ENCODE measurements at regions not wholly inside any gene's neighbourhood (a gene's known extent, or its start where the extent isn't known, plus 50 kb on each side); places are given as distances from the start of the nearest gene placed in this dataset.

- DNase-seq: no peak
Observed at GRCh38 chr14:89519040-89519439, 102.0 kb upstream of the FOXN3 start.

GRCh38 chr14:89516173-89516572, 99.1 kb upstream of the FOXN3 start:
- DNase-seq: no peak

GRCh38 chr14:89514601-89515000, 97.6 kb upstream of the FOXN3 start:
- no peak for DNase-seq

- no peak for DNase-seq
Observed at GRCh38 chr14:89509891-89510290, 92.9 kb upstream of the FOXN3 start.

- no peak for DNase-seq
Observed at GRCh38 chr14:89508863-89509262, 91.8 kb upstream of the FOXN3 start.

GRCh38 chr14:89507926-89508460, 91.0 kb upstream of the FOXN3 start:
- DNase-seq: no peak

- DNase-seq: no peak
Observed at GRCh38 chr14:89507521-89507920, 90.5 kb upstream of the FOXN3 start.

- DNase-seq: peak in 1 of 3 experiments; percentile 25
Observed at GRCh38 chr14:89506891-89507452, 89.9 kb upstream of the FOXN3 start.

GRCh38 chr14:89504602-89505313, 87.7 kb upstream of the FOXN3 start:
- DNase-seq: no peak

GRCh38 chr14:89504091-89504490, 87.1 kb upstream of the FOXN3 start:
- no peak for DNase-seq

- DNase-seq: no peak
Observed at GRCh38 chr14:89503431-89503996, 86.5 kb upstream of the FOXN3 start.

- no peak for DNase-seq
Observed at GRCh38 chr14:89502966-89503365, 85.9 kb upstream of the FOXN3 start.

GRCh38 chr14:89501381-89501780, 84.3 kb upstream of the FOXN3 start:
- DNase-seq: no peak

GRCh38 chr14:89500303-89500702, 83.3 kb upstream of the FOXN3 start:
- no peak for DNase-seq

GRCh38 chr14:89498878-89499277, 81.8 kb upstream of the FOXN3 start:
- DNase-seq: no peak

GRCh38 chr14:89495718-89496117, 78.7 kb upstream of the FOXN3 start:
- no peak for DNase-seq

- peak in 1 of 3 experiments; percentile 48 for DNase-seq
Observed at GRCh38 chr14:89493877-89494634, 77.0 kb upstream of the FOXN3 start.

GRCh38 chr14:89493406-89493805, 76.4 kb upstream of the FOXN3 start:
- no peak for DNase-seq

GRCh38 chr14:89491711-89492381, 74.8 kb upstream of the FOXN3 start:
- no peak for DNase-seq

GRCh38 chr14:89490466-89490865, 73.4 kb upstream of the FOXN3 start:
- DNase-seq: no peak

GRCh38 chr14:89489761-89490437, 72.9 kb upstream of the FOXN3 start:
- peak in 2 of 3 experiments; percentile 25 to 67 for DNase-seq

- DNase-seq: no peak
Observed at GRCh38 chr14:89486961-89487360, 69.9 kb upstream of the FOXN3 start.
